OCI-LY1 (cell line): ENCODE measurements at regions not wholly inside any gene's neighbourhood (a gene's known extent, or its start where the extent isn't known, plus 50 kb on each side); places are given as distances from the start of the nearest gene placed in this dataset.

Source experiments
- EZH2 ChIP-seq: fragments of 200-600 bp; sonication (generic), shearing (Covaris generic); IDR thresholded peaks from 2 replicates; pipeline ENCODE4 v1.8.0; 2017; ENCODE audit warnings: borderline replicate concordance, mixed run types, mild to moderate bottlenecking, antibody characterized with exemption, low read length, moderate library complexity, mixed read lengths
- TF ChIP-seq, protein P1 (sequence below): fragments of 200-600 bp; sonication (generic), shearing (Covaris generic); IDR thresholded peaks from 2 replicates; pipeline ENCODE4 v1.5.1; 2017; ENCODE audit warnings: mild to moderate bottlenecking, antibody characterized with exemption, low read length, moderate library complexity, mixed read lengths

GRCh38 chr20:24779946-24780345 is 169.1 kb upstream of the CST7 start:
- TF ChIP-seq, protein P1, sequence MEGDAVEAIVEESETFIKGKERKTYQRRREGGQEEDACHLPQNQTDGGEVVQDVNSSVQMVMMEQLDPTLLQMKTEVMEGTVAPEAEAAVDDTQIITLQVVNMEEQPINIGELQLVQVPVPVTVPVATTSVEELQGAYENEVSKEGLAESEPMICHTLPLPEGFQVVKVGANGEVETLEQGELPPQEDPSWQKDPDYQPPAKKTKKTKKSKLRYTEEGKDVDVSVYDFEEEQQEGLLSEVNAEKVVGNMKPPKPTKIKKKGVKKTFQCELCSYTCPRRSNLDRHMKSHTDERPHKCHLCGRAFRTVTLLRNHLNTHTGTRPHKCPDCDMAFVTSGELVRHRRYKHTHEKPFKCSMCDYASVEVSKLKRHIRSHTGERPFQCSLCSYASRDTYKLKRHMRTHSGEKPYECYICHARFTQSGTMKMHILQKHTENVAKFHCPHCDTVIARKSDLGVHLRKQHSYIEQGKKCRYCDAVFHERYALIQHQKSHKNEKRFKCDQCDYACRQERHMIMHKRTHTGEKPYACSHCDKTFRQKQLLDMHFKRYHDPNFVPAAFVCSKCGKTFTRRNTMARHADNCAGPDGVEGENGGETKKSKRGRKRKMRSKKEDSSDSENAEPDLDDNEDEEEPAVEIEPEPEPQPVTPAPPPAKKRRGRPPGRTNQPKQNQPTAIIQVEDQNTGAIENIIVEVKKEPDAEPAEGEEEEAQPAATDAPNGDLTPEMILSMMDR = no peak
- TF ChIP-seq EZH2 = no peak
